NB4 (cell line): ENCODE measurements at regions not wholly inside any gene's neighbourhood (a gene's known extent, or its start where the extent isn't known, plus 50 kb on each side); places are given as distances from the start of the nearest gene placed in this dataset.
"Not testable (repeated sequence)": the region's sequence is repeated elsewhere in the genome, so short reads cannot be mapped to it uniquely, and the experiment has no call there.

ENCODE experiments used
- DNase-seq: peaks from one replicate; pipeline ENCODE4 v3.0.0; 2010; ENCODE audit warnings: low read depth
- H3K4me3 ChIP-seq: one replicate; pipeline ENCODE4 v1.5.1; 2011; ENCODE audit warnings: mild to moderate bottlenecking, low read depth, low read length, moderate library complexity
- MAX ChIP-seq: IDR thresholded peaks from 2 replicates; pipeline ENCODE4 v1.6.1; 2011; ENCODE audit warnings: low read depth, low read length
- MYC ChIP-seq: IDR thresholded peaks from 2 replicates; pipeline ENCODE4 v1.6.1; 2011; ENCODE audit warnings: low read depth, low read length
- POLR2A ChIP-seq: IDR thresholded peaks from 2 replicates; pipeline ENCODE4 v1.6.1; 2011; ENCODE audit warnings: mild to moderate bottlenecking; ENCODE audit not compliant: insufficient read length; ENCODE audit errors: extremely low read depth
- TF ChIP-seq, protein P1 (sequence below): IDR thresholded peaks from one replicate; pipeline ENCODE4 v1.5.1; 2012; ENCODE audit warnings: low read depth, low read length

DNA sequence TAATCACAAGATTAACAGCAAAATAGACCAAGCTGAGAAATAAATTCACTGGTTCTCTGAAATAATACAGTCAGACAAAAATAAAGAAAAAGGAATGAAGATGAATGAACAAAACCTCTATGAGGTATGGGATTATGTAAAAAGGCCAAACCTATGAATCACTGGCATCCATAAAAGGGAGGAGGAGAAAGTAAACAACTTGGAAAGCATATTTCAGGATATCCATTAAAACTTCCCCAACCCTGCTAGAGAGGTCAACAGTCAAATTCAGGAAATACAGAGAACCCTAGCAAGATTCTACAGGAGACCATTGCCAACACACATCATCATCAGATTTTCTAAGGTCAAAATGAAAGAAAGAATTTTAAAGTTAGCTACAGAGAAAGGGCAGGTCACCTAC is 649.7 kb upstream of the CBLB start:
- no peak for DNase-seq
- TF ChIP-seq MAX (no peak), POLR2A (no peak), MYC (no peak)
- TF ChIP-seq, protein P1, sequence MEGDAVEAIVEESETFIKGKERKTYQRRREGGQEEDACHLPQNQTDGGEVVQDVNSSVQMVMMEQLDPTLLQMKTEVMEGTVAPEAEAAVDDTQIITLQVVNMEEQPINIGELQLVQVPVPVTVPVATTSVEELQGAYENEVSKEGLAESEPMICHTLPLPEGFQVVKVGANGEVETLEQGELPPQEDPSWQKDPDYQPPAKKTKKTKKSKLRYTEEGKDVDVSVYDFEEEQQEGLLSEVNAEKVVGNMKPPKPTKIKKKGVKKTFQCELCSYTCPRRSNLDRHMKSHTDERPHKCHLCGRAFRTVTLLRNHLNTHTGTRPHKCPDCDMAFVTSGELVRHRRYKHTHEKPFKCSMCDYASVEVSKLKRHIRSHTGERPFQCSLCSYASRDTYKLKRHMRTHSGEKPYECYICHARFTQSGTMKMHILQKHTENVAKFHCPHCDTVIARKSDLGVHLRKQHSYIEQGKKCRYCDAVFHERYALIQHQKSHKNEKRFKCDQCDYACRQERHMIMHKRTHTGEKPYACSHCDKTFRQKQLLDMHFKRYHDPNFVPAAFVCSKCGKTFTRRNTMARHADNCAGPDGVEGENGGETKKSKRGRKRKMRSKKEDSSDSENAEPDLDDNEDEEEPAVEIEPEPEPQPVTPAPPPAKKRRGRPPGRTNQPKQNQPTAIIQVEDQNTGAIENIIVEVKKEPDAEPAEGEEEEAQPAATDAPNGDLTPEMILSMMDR, result no peak
- H3K4me3 ChIP-seq, result no peak overlapping the region

- no peak for TF ChIP-seq MYC
- TF ChIP-seq, protein P1, result no peak
- no peak for DNase-seq
- no peak overlapping the region for H3K4me3 ChIP-seq
Observed at GRCh38 chr3:106522397-106522796, 653.6 kb upstream of the CBLB start.

DNA sequence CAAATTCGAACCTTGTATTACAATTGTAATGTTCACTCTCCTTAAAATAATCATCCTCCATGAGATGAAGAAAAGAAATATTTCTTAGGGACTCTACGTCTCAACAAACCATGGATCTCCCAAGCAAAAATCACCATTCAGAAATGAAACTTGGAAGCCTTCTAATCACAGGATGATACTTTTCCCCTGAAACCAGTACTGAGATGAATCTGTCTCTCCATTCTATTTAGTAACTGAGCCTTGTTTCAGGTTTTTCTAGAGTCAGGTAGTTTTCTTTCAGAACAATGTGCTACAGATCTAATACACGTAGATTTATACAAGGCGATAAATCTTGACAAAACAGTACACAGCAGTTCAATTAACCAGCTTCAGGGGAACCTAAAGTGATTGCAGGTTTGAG is 660.1 kb upstream of the CBLB start:
- no peak overlapping the region for H3K4me3 ChIP-seq
- DNase-seq, result no peak
- TF ChIP-seq, protein P1, result no peak
- TF ChIP-seq POLR2A, result no peak
- TF ChIP-seq MYC, result no peak
- TF ChIP-seq MAX, result no peak

DNA sequence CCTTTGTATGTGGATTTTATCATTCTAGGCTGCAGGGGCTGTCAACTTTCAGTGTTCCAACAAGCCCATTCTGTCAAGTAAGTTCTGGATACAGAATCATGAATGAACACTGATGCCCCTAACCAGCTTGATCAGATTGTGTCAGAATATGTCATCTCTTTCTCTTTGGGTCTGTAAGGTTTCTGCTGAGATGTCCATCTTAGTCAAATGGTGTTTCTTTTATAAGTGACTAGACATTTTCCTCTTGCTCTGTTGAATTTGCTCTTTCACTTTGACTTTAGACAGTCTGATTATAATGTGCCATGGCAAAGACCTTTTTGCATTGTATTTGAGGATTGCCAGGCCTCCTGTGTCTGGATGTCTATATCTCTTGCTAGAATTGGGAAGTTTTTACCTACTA is 660.9 kb upstream of the CBLB start:
- no peak for DNase-seq
- TF ChIP-seq, protein P1, result no peak
- TF ChIP-seq POLR2A (no peak), MAX (no peak), MYC (no peak)
- no peak overlapping the region for H3K4me3 ChIP-seq

- no peak for TF ChIP-seq POLR2A
- TF ChIP-seq, protein P1, result no peak
- TF ChIP-seq MAX, result no peak
- no peak for TF ChIP-seq MYC
- DNase-seq, result no peak
- no peak overlapping the region for H3K4me3 ChIP-seq
Observed at GRCh38 chr3:106530367-106530766, 661.6 kb upstream of the CBLB start.

- H3K4me3 ChIP-seq, DNase-seq: not testable (repeated sequence)
Observed at GRCh38 chr3:106531771-106532329, 663.0 kb upstream of the CBLB start.
